NCI-H2227 treated with DMSO at 0.1 percent for 48 hours (cell line): ENCODE measurements at regions not wholly inside any gene's neighbourhood (a gene's known extent, or its start where the extent isn't known, plus 50 kb on each side); places are given as distances from the start of the nearest gene placed in this dataset.
A peak's percentile ranks its signal among the peaks of the same experiment; 100 is the strongest.

Experiments used
- DNase-seq: peaks from one replicate; lab custom pipeline; 2025; lab: John Stamatoyannopoulos, UW

DNA sequence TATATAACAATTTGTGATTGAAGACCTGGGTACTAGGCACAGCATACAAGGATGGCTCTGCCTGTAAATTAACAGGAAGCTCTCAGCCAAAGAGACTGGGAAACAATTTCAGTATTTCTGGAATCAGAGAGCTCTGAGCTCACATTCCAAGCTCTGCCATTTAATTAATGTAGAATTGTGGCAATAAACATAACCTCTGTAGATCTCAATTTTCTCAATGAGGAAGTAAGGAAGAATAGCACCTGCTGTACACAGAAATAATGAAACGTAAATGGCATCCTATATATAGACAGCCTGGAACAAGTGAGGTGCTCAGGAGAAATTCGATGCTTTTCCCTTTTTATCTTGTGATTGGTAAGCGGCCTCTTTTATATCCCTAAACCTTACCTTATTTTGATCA is 538.5 kb upstream of the JAG1 start:
- no peak for DNase-seq

DNA sequence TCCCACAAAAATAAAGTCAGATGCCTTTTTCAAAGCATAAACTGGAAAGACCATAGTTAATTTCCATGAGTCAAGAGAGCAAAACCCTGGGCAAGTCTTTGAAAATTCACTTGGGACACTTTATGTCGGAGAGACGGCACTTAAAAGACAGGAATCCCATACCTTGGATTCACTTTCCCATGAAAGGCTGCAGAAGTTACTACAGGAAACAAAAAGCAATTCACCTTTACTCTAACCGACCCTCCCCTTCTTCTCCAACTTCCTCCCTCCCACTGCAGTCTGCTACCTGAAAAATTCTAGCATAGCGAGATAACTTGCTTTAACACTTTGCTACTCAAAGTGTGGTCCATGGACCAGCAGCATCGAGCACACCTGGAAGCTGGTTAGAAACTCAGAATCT is 539.1 kb upstream of the JAG1 start:
- no peak for DNase-seq

DNA sequence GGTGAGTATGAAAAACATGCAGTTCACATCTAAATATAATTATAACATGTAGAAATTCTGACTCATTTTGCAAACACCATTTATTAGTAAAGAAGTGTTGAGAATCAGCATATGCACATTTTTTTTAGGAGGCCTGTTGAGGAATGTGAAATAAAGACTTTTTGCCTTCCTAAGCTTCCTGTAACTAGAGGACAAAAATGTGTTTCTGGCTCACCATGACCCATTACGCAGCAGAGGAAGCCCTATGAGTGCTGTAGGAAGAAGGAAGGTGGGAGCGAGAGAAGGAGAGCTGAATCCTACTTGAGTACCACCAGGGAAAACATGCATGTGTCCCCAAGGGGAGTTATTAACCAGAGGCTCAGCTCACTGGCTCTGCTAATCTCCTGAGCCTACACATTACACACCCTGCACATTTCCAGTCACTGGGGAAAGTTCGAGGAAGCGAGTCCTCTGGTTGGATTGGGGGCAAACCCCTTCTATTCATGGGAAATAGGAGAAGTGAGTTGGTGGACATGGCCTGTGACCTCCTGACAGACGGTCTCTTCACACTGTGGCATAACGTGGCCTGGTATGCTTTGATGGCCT is 540.5 kb upstream of the JAG1 start:
- no peak for DNase-seq

GRCh38 chr20:11216451-11217314 is 542.9 kb upstream of the JAG1 start:
- DNase-seq = no peak

DNA sequence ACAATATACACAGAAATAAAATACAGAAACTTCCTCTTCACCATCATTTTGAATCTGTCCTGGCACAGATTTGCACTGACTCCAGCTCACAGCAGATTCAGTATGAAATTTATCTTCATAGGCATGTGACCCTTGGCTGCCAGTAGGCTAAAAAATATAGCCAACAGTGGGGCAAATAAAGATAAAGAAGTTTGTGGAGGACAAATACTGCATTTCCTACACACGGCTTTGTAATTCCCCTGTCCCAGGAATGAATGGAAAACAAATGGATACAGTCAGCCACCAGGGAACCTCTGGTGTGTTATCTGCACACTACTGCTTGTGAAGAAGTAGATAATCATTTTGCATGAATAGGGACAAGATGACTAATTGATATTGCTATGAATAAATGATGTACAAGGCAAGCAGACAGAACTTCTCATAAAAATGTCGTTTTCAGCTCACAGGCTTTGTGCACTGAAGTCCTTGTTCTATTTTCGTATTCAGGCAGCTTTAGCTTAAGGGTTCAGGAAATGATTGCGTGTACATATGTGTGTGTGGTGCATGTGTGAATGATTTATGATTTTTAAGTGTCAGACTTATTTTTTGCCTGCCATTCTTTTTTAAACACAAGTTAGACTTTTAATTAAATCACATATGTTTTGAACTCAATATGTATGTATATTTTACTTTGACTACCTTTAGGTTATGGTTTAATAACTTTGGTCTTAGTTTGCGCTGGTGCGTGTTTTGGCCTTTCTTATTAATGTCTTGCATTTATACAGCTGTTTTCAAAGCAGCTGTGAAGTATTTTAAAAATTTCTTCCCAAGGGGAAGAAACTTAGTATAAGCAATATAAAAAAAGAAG is 543.8 kb upstream of the JAG1 start:
- DNase-seq = no peak

- DNase-seq = no peak
Observed at GRCh38 chr20:11218173-11218680, 544.4 kb upstream of the JAG1 start.

DNA sequence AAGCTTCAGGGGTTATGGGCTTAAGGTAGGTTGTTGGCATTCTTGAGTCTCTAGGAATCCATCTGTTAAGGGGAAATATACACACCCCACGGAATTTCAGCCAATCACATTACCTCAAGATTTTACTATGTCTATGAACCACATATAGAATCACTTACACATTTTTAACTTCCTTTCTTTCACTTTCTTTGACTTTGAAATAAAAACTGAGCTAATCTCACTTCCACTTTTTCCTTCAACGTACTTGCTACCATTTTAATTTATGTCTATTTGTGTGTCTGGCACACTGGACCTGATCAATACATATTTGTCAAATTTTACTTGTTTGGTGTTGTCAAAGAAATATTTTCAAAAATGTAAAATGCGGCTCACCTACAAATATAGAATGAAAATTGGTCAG is 545.4 kb upstream of the JAG1 start:
- DNase-seq = no peak

DNA sequence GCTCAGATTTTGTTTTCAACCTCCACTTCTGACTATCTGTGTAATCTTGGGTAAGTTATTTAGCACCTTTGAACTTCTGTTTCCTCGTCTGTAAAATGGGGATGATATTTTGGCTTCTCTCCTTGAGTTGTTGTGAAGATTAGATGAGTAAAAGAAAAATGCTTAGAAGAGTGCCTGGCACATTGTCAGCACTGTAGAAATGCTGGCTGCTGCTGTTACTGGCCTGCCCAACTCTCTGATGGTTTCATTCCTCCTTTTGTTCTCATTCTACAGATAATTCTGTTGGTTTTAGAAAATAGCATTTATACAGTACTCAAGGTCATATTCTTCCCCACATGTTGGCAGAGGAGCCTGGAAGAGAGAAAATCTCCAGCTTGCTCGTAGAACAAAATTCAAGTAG is 547.2 kb upstream of the JAG1 start:
- no peak for DNase-seq

GRCh38 chr20:11222243-11222642 is 548.4 kb upstream of the JAG1 start:
- DNase-seq = no peak

DNA sequence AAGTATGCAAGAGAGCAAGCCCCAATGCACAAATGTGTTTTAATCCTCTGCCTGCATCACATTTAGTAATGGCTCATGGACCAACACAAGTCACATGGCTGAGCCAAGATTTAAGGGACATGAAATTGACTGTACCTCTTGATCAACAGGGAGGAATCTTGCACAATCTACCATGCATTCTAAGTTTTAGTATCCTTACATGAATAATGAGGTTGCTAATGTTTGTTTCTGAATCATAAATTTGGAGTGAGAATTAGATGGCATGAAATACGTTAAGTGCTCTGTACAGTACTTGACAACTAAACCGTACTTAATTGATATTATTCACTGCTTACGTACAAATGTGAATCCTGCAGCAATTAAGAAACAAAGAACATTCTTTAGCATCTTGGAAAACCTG is 553.8 kb upstream of the JAG1 start:
- DNase-seq = no peak

DNA sequence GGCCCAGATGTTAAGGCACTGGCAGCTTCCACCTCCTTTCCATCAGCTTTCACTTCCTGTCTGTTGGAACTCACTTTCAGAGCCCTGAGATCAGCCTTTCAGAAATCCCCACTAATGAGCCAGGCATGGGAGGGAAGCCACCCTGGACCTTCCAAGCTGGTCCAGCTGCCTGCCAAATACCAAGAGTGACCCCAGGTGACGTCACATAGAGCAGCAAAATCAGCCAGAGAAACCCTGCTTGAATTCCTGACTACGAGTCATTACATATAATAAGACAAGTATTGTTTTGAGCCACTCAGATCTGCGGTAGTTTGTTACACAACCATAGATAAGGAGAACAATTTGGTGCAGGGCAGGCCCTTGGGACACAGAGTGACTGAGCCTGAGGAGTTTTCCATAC is 556.0 kb upstream of the JAG1 start:
- no peak for DNase-seq

- DNase-seq = no peak
Observed at GRCh38 chr20:11230999-11231398, 557.2 kb upstream of the JAG1 start.

- DNase-seq = no peak
Observed at GRCh38 chr20:11231742-11232648, 558.2 kb upstream of the JAG1 start.

GRCh38 chr20:11232896-11233295 is 559.1 kb upstream of the JAG1 start:
- DNase-seq = no peak

- no peak for DNase-seq
Observed at GRCh38 chr20:11234181-11234580, 560.4 kb upstream of the JAG1 start.

GRCh38 chr20:11234608-11235007 is 560.8 kb upstream of the JAG1 start:
- DNase-seq = no peak

DNA sequence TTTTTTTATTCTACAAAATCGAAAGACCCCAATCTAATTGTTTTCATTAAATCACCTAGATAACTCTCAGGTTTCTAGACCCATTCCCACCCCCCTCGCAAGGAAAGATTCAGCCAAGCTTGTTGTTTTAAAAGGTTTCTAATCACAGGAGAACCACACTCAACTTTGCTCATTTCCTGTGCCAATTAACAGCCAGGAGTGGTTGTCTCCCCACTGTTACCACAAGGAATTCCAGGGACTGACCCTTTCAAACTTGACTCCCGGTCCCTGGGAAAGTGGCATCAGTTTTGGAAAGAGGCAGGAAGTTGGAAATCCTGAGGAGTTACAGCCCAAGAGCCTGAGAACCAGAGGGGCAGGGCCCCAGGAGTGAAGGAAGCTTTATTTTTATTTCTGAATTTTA is 561.3 kb upstream of the JAG1 start:
- no peak for DNase-seq

DNA sequence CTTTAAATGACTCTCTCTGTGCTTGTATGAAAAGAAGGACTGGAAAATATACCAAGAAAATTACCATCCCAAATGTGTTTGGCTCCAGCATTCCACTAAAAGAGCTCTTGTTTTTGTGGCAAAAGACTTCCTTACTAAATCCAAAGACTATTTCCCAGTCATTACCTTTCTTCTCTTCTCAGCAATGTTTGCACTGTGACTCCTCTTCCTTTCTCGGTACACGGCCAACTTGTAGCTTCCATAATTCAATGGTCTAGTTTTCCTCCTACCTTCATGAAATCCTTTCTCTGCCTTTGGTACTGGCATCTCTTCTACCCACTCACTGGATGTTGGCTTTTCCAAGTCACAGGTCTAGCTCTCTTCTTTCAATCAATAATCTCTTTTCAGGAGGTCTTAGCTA is 568.5 kb upstream of the JAG1 start:
- DNase-seq = no peak

DNA sequence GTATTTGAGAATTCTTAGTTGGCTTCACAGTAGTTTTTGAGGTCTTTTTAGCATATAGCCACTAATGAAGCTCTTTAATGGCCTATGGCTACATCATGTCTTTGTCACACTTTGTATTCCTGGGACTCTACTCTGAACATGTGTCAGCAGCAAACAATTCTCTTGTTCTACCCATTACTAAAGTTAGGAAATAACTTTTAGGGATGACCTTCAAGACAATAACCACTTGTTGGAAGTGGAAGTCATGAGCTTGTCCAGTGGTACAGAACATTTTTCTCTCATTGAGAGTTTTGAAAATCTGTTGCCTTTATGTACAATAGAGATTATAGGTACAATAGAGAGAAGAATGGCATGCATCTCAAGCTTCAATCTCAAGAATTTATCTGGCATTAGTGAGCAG is 571.6 kb upstream of the JAG1 start:
- no peak for DNase-seq

- peak; percentile 91 for DNase-seq
Observed at GRCh38 chr20:11246251-11246775, 572.5 kb upstream of the JAG1 start.
